Prostate gland (tissue), 2 donors: ENCODE measurements at regions not wholly inside any gene's neighbourhood (a gene's known extent, or its start where the extent isn't known, plus 50 kb on each side); places are given as distances from the start of the nearest gene placed in this dataset.

Source experiments
- POLR2AphosphoS5 ChIP-seq: sonication (generic); formaldehyde crosslinking; IDR thresholded peaks from one replicate; pipeline ENCODE4 v1.6.1; 2017; ENCODE audit warnings: antibody characterized with exemption
- TF ChIP-seq, protein P1 (sequence below), 4 experiments: fragments of 200-600 bp in 2 of 4; fragments of 450-650 bp in 2 of 4; sonication (generic) in 2 of 4; IDR thresholded peaks; 1 replicate in 3 of 4; 2 replicates in 1 of 4; pipeline ENCODE4 v1.5.1; 2016 to 2019; ENCODE audit warnings: antibody characterized with exemption in 4 of 4, mild to moderate bottlenecking in 2 of 4, moderate library complexity in 2 of 4

DNA sequence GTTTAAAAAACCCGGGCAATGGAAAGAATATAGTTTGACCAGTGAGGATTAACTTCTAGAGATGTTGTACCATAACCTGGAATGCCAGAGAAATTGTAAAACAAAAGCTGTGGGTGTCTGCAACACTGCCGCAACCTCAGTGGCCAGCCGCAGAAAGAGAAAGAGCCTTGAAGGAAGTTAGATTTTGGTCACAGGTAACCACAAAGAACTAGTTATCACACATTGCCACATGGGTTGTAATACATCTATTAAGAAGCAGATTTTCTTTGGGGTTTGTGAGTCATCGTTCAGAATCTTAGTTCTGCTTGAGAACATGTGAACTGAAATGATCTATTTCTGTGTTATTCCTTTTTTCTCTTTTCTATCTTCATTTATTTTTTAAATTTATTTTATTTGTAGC is 222.9 kb upstream of the AGAP1 start:
- TF ChIP-seq, protein P1, sequence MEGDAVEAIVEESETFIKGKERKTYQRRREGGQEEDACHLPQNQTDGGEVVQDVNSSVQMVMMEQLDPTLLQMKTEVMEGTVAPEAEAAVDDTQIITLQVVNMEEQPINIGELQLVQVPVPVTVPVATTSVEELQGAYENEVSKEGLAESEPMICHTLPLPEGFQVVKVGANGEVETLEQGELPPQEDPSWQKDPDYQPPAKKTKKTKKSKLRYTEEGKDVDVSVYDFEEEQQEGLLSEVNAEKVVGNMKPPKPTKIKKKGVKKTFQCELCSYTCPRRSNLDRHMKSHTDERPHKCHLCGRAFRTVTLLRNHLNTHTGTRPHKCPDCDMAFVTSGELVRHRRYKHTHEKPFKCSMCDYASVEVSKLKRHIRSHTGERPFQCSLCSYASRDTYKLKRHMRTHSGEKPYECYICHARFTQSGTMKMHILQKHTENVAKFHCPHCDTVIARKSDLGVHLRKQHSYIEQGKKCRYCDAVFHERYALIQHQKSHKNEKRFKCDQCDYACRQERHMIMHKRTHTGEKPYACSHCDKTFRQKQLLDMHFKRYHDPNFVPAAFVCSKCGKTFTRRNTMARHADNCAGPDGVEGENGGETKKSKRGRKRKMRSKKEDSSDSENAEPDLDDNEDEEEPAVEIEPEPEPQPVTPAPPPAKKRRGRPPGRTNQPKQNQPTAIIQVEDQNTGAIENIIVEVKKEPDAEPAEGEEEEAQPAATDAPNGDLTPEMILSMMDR (IDR thresholded peaks at IDR 0.05) = no peak
- no peak for TF ChIP-seq POLR2AphosphoS5
